ENCODE measurements at regions not wholly inside any gene's neighbourhood (a gene's known extent, or its start where the extent isn't known, plus 50 kb on each side); places are given as distances from the start of the nearest gene placed in this dataset.
"Not testable (repeated sequence)": the region's sequence is repeated elsewhere in the genome, so short reads cannot be mapped to it uniquely, and the experiment has no call there.

DNA sequence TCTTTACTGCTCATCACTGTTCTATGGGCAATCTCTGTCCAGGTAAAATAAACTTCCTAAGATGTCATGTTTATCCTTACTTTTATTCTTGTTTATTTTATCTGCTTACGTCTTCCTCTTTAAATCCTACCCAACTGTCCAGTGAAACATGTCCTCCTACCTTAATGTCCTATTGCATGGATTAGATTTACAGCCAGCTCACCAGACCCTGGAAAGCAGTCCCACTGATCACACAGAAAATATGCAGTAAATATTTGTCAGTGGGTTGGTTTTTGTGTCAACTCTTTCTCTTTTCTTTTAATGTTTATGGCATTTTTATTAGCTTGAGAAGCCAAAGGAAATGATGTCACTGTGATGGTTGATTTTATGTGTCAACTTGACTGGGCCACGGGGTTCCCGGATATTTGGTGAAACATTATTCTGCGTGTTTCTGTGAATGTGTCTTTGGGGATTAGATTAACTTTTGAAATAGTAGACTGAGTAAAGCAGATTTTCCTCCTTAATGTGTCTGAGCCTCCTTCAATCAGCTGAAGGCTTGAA is 258.3 kb downstream of the SRGAP2C start:
- DNase-seq (ENCODE audit: low spot score), result no peak

DNA sequence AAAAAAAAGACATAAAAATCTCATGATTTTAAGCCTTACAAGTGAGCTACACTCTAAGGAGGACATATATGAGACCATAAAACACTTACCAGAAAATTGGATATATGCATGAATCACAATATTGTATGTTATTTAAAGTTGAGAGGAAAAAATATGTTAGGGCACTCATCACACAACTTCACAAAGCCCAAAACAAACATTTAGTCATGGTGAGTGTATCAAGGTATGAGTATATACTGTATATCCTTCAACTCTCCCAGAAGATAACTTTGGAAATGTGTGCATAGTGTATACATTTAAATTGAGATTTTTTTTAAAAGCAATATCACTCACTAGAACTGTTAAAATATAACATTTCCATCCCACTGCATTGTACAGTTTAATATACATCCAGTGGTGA is 259.3 kb downstream of the SRGAP2C start:
- DNase-seq (ENCODE audit: low spot score), result no peak

- DNase-seq (ENCODE audit: low spot score), result no peak
These were observed 260.9 kb downstream of the SRGAP2C start for GRCh38 chr1:121445679-121446078.

- DNase-seq (ENCODE audit: low spot score), result not testable (repeated sequence)
These were observed 262.6 kb downstream of the SRGAP2C start for GRCh38 chr1:121447280-121447923.

GRCh38 chr1:121448064-121448463 is 263.3 kb downstream of the SRGAP2C start:
- not testable (repeated sequence) for DNase-seq (ENCODE audit: low spot score)

DNA sequence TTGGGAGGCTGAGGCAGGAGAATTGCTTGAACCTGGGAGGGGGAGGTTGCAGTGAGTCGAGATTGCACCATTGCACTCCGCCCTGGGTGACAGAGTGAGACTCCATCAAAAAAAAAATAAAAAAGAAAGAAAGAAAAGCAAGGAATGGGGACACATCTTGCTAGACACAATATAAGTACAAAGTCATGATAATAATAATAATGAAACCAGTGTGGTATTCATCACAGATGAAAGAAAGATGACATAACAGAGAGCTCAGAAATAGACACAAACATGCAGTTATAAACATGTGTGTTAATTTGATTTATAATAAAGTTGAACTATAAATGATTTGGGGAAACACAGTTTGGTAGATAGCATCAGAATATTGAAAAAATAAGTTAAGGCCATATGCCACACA is 264.1 kb downstream of the SRGAP2C start:
- no peak for DNase-seq (ENCODE audit: low spot score)

- DNase-seq (ENCODE audit: low spot score), result no peak
These were observed 267.7 kb downstream of the SRGAP2C start for GRCh38 chr1:121452484-121452883.

DNA sequence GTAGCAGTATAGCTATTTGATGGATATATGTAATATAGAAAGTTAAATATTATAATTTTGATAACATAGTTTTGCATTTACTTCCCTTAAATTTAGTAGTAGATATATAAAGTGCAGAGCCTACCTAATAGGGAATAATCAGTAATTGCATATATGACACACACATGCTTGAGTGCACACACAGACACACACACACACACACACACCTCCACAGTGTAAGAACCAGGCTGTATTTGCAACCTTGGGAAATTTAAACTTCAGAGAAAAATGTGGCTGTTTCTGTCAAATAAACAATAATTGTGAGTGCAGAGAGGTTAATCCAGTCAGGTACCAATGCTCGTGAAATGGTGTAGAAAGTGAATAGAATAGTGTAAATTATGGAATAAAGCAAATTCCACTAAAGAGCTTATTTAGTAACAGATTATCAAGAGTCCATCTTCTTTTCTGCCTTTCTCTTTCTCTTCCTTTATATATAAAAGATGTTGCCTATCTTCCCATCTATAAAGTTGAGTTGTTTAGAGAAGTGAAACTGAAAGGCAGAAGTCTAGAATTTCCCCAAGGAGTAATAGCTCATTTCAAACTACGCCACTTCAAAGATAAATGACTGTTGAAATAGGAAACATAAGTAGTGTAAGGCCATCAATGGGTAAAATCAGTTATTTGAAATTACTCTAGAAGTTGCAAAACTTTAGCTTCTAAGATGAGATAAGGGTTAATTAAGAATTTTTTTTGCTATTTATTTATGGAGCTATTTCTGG is 273.7 kb downstream of the SRGAP2C start:
- no peak for DNase-seq (ENCODE audit: low spot score)

- DNase-seq (ENCODE audit: low spot score), result no peak
These were observed 274.5 kb downstream of the SRGAP2C start for GRCh38 chr1:121459235-121459634.

GRCh38 chr1:121469395-121469794 is 284.6 kb downstream of the SRGAP2C start:
- DNase-seq (ENCODE audit: low spot score), result not testable (repeated sequence)

DNA sequence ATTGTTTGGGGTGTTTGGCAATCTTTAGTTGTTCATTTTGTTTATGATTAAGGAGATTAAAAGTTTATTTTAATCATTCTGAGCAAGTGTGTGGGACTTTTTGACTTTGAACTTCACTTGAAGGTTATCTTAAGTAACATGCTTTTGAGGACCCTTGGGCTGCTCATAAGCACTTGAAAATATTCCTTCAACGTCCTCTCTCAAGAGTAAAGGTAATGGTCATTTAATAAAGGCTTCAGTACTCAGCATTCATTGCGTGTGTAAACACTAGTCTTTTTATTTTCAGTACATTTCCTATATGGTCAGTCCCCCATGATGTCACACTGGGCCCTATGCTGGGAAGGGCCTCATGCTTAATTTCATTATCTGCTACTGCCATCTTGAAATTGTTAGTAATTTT is 285.6 kb downstream of the SRGAP2C start:
- not testable (repeated sequence) for DNase-seq (ENCODE audit: low spot score)

- DNase-seq (ENCODE audit: low spot score), result no peak
These were observed 286.7 kb downstream of the SRGAP2C start for GRCh38 chr1:121471523-121471922.

DNA sequence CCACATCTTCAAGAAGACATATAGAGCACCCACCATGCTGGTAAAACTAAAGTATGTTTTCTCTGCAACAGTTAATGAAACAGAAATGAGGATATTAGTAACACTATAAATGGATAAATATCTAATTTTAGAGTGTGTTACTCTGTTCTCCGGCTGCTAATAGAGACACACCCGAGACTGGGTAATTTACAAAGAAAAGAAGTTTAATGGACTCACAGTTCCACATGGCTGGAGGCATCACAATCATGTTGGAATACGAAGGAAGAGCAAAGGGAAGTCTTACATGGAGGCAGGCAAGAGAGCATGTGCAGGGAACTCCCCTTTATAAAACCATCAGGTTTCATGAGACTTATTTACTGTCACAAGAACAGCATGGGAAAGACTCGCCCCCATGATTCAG is 287.2 kb downstream of the SRGAP2C start:
- DNase-seq (ENCODE audit: low spot score), result no peak

GRCh38 chr1:121483234-121483633 is 298.5 kb downstream of the SRGAP2C start:
- DNase-seq (ENCODE audit: low spot score), result no peak

DNA sequence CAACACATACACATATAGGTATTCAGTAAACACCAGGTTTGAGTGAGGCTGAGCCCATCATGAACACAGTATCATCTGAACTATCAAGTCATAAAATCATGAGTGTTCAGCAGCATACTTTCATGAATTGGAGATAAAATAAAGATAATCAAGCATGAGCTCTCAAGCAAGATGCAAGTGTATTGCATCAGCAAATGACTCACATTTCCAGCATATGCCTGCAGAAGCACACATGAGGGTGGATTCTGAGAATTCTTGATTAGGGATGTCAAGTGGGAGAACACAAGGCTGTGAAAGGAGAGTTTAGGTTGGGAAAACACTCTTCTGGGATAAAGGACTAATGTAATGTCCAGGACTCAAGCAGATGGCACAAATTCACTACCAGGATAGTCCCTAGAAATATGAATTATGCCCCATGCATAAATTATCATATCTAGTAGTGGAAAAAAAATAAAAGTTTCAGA is 299.2 kb downstream of the SRGAP2C start:
- DNase-seq (ENCODE audit: low spot score), result no peak

GRCh38 chr1:121494796-121495195 is 310.0 kb downstream of the SRGAP2C start:
- DNase-seq (ENCODE audit: low spot score), result not testable (repeated sequence)

GRCh38 chr1:121511455-121511854 is 326.7 kb downstream of the SRGAP2C start:
- not testable (repeated sequence) for DNase-seq (ENCODE audit: low spot score)

- DNase-seq (ENCODE audit: low spot score), result not testable (repeated sequence)
These were observed 327.1 kb downstream of the SRGAP2C start for GRCh38 chr1:121511876-121512275.

DNA sequence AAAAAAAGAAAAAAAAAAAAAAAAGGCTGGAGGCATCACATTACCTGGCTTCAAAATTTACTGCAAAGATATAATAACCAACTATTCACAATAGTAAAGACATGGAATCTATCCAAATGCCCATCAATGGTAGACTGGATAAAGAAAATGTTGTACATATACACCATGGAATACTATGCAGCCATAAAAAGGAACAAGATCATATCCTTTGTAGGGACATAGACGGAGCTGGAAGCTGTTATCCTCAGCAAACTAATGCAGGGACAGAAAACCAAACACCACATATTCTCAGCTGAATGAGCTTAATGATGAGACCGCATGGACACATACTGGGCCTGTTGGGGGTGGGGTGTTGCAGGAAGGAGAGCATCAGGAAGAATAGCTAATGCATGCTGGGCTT is 330.5 kb downstream of the SRGAP2C start:
- DNase-seq (ENCODE audit: low spot score), result no peak

DNA sequence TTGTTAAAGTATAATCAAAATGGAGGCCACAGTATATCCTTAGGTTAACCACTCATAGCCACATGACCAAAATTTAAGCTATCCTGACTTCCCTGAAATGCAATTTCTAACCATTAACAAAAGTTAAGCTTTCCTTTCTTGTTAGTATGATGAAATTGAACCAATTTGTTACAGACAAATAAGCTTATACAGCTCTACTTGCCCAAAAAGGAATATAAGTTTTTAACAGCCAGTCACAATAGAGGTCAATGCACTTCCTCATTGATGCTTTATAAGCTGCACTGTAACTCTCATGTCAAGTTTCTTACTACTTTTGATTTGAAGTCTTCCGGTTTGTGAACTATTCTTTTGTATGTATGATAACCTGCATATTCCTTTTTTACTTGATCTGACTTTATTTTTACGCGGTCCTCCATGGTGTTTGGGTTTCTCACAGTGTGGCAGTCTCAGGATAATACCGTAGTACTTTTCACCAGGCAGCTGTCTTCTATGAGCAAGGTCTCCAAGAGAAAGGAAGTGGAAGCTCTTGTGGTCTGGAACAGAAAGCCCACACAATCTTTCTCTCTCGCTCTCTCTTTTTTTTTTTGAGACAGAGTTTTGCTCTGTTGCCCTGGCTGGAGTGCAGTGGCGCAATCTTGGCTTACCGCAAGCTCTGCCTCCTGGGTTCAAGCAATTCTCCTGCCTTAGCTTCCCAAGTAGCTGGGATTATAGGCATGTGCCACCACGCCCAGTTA is 331.6 kb downstream of the SRGAP2C start:
- DNase-seq (ENCODE audit: low spot score), result no peak

GRCh38 chr1:121517586-121518230 is 332.9 kb downstream of the SRGAP2C start:
- no peak for DNase-seq (ENCODE audit: low spot score)

- no peak for DNase-seq (ENCODE audit: low spot score)
These were observed 333.9 kb downstream of the SRGAP2C start for GRCh38 chr1:121518726-121519041.

Data from kidney capillary endothelial cell (primary cell).